KMS-11 (cell line): ENCODE measurements at regions not wholly inside any gene's neighbourhood (a gene's known extent, or its start where the extent isn't known, plus 50 kb on each side); places are given as distances from the start of the nearest gene placed in this dataset.

Experiments
- H2AFZ ChIP-seq: fragments of 200-600 bp; sonication (generic); 2 replicates; pipeline ENCODE4 v1.6.1; 2016; ENCODE audit warnings: antibody characterized with exemption, mixed run types, low read depth
- H3K27ac ChIP-seq: fragments of 200-600 bp; sonication (generic); 2 replicates; pipeline ENCODE4 v1.6.1; 2016; ENCODE audit warnings: mild to moderate bottlenecking, mixed run types
- H3K27me3 ChIP-seq: fragments of 200-600 bp; sonication (generic); 2 replicates; pipeline ENCODE4 v1.6.1; 2017; ENCODE audit warnings: mild to moderate bottlenecking, low read depth, mixed run types, moderate library complexity; ENCODE audit not compliant: insufficient read depth
- H3K36me3 ChIP-seq: fragments of 200-600 bp; sonication (generic); 2 replicates; pipeline ENCODE4 v1.6.1; 2017; ENCODE audit warnings: mild to moderate bottlenecking, mixed run types; ENCODE audit not compliant: insufficient read depth
- H3K4me1 ChIP-seq: fragments of 200-600 bp; sonication (generic); 2 replicates; pipeline ENCODE4 v1.6.1; 2016; ENCODE audit warnings: mild to moderate bottlenecking, low read depth, mixed run types; ENCODE audit not compliant: poor library complexity, severe bottlenecking
- H3K4me2 ChIP-seq: fragments of 200-600 bp; sonication (generic); 2 replicates; pipeline ENCODE4 v1.7.0; 2016; ENCODE audit warnings: mild to moderate bottlenecking, mixed run types
- H3K4me3 ChIP-seq: fragments of 200-600 bp; sonication (generic); IDR thresholded peaks from 2 replicates; pipeline ENCODE4 v1.6.1; 2017; ENCODE audit warnings: low read depth, low read length, mixed read lengths; ENCODE audit not compliant: insufficient read depth
- H3K79me2 ChIP-seq: fragments of 200-600 bp; sonication (generic); 2 replicates; pipeline ENCODE4 v1.6.1; 2016; ENCODE audit warnings: low read depth, mixed run types; ENCODE audit not compliant: insufficient read depth
- H3K9ac ChIP-seq: fragments of 200-600 bp; sonication (generic); 2 replicates; pipeline ENCODE4 v1.6.1; 2016; ENCODE audit warnings: mild to moderate bottlenecking, mixed run types
- H4K20me1 ChIP-seq: fragments of 200-600 bp; sonication (generic); 2 replicates; pipeline ENCODE4 v1.6.1; 2016; ENCODE audit warnings: mild to moderate bottlenecking, mixed run types; ENCODE audit not compliant: insufficient read depth
- CTCF ChIP-seq: fragments of 200-600 bp; sonication (generic); conservative IDR thresholded peaks from 2 replicates; pipeline ENCODE4 v1.6.1; 2017; ENCODE audit warnings: low read depth, mild to moderate bottlenecking, antibody characterized with exemption, low read length, moderate library complexity, mixed read lengths

- H3K4me2 ChIP-seq = no peak overlapping the region
- H3K4me1 ChIP-seq = no peaks in the 10 kb centered on the region
- H3K27ac ChIP-seq = no peak overlapping the region
- H3K4me3 ChIP-seq = no peak overlapping the region
- H3K27me3 ChIP-seq = no peaks in the 10 kb centered on the region
- no peak for TF ChIP-seq CTCF
- H2AFZ ChIP-seq = no peak overlapping the region
- H3K9ac ChIP-seq = no peak overlapping the region
- no peaks in the 10 kb centered on the region for H3K79me2 ChIP-seq
- H4K20me1 ChIP-seq = no peaks in the 10 kb centered on the region
- no peaks in the 10 kb centered on the region for H3K36me3 ChIP-seq
Measured at GRCh38 chrX:40523852-40524251, 56.9 kb upstream of the ATP6AP2 start.

DNA sequence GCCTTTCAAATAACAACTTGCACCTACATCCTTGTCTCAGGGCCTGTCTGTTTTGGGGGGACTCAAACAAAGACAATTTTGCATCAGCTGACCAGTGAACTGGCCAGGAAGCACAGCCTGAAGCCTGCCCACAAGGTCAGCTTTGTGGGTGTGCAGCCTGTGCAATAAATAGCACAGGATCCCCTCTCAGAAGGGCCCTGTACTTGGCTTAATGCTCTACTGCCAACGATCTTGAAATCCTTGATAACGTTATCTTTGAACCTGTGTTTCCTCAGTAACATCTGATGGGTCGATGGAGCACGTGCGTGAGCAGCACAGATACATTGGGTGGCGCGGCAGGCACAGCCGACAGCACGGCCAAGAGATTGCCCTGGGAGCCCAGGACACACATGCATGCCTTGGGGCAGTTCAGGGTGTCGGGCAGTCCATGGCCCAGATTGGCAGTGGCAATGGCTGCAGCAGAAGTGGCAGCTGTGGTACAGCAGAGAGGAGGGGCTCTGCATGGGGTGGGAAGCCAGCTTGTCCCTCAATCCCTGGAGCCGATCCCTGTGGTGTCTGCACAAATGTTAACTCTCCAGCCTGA lies 58.8 kb upstream of the ATP6AP2 start:
- no peak for TF ChIP-seq CTCF

DNA sequence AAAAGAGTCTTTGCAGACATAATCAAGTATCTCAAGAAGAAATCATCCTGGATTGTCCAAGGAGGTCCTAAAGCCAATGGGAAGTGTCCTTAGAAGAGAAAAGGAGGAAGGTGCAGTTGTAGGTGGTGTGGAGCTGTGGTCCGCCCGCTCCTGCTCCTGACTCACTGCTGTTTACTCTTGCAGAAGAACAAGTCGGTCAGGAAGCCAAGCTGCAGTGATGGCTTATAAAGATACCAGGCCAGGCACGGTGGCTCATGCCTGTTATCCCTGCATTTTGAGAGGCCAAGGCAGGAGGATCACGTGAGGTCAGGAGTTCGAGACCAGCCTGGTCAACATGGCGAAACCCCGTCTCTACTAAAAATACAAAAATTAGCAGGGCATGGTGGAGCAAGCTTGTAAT lies 66.4 kb upstream of the ATP6AP2 start:
- H3K4me3 ChIP-seq = no peak overlapping the region
- H3K27me3 ChIP-seq = no peaks in the 10 kb centered on the region
- H3K4me2 ChIP-seq = no peak overlapping the region
- no peak overlapping the region for H3K27ac ChIP-seq
- no peak overlapping the region for H3K9ac ChIP-seq
- no peaks in the 10 kb centered on the region for H4K20me1 ChIP-seq
- H3K79me2 ChIP-seq = no peaks in the 10 kb centered on the region
- no peak overlapping the region for H2AFZ ChIP-seq
- no peaks in the 10 kb centered on the region for H3K36me3 ChIP-seq
- TF ChIP-seq CTCF = no peak
- no peaks in the 10 kb centered on the region for H3K4me1 ChIP-seq

More for the DNA sequence above, 58.8 kb upstream of the ATP6AP2 start:
- H2AFZ ChIP-seq = no peak overlapping the region
- no peaks in the 10 kb centered on the region for H3K27me3 ChIP-seq
- H3K4me3 ChIP-seq = no peak overlapping the region
- H3K79me2 ChIP-seq = no peaks in the 10 kb centered on the region
- H3K36me3 ChIP-seq = no peaks in the 10 kb centered on the region
- no peak overlapping the region for H3K27ac ChIP-seq
- H3K4me2 ChIP-seq = no peak overlapping the region
- no peak overlapping the region for H3K9ac ChIP-seq
- H3K4me1 ChIP-seq = no peaks in the 10 kb centered on the region
- H4K20me1 ChIP-seq = no peaks in the 10 kb centered on the region

- Histone ChIP-seq H3K9ac (no peak overlapping the region), H2AFZ (no peak overlapping the region), H3K36me3 (no peaks in the 10 kb centered on the region), H3K4me3 (no peak overlapping the region), H3K4me2 (no peak overlapping the region), H4K20me1 (no peaks in the 10 kb centered on the region), H3K4me1 (no peaks in the 10 kb centered on the region), H3K27me3 (no peaks in the 10 kb centered on the region), H3K27ac (no peak overlapping the region), H3K79me2 (no peaks in the 10 kb centered on the region)
- TF ChIP-seq CTCF = no peak
Measured at GRCh38 chrX:40513835-40514234, 66.9 kb upstream of the ATP6AP2 start.

- H3K4me2 ChIP-seq = no peak overlapping the region
- TF ChIP-seq CTCF = no peak
- no peaks in the 10 kb centered on the region for H3K36me3 ChIP-seq
- H3K4me1 ChIP-seq = no peaks in the 10 kb centered on the region
- H3K27me3 ChIP-seq = no peaks in the 10 kb centered on the region
- H3K27ac ChIP-seq = no peak overlapping the region
- H3K4me3 ChIP-seq = no peak overlapping the region
- no peaks in the 10 kb centered on the region for H3K79me2 ChIP-seq
- no peak overlapping the region for H2AFZ ChIP-seq
- no peaks in the 10 kb centered on the region for H4K20me1 ChIP-seq
- no peak overlapping the region for H3K9ac ChIP-seq
Measured at GRCh38 chrX:40513012-40513411, 67.8 kb upstream of the ATP6AP2 start.
